ENCODE measurements at regions not wholly inside any gene's neighbourhood (a gene's known extent, or its start where the extent isn't known, plus 50 kb on each side); places are given as distances from the start of the nearest gene placed in this dataset.
A peak's percentile ranks its signal among the peaks of the same experiment; 100 is the strongest.

- no peak for DNase-seq
Measured at GRCh38 chr3:180188512-180189309, 152.0 kb upstream of the PEX5L start.

- DNase-seq: no peak
Measured at GRCh38 chr3:180189310-180189648, 152.5 kb upstream of the PEX5L start.

GRCh38 chr3:180196658-180197057 is 159.9 kb upstream of the PEX5L start:
- no peak for DNase-seq

- no peak for DNase-seq
Measured at GRCh38 chr3:180199417-180199995, 162.8 kb upstream of the PEX5L start.

GRCh38 chr3:180215866-180216265 is 179.1 kb upstream of the PEX5L start:
- no peak for DNase-seq

- DNase-seq: no peak
Measured at GRCh38 chr3:180223268-180223667, 186.5 kb upstream of the PEX5L start.

- DNase-seq: no peak
Measured at GRCh38 chr3:180229113-180229512, 192.4 kb upstream of the PEX5L start.

- no peak for DNase-seq
Measured at GRCh38 chr3:180239939-180240338, 203.2 kb upstream of the PEX5L start.

- DNase-seq: peak in 1 of 2 donors; percentile 7
Measured at GRCh38 chr3:180246688-180247195, 210.0 kb upstream of the PEX5L start.

GRCh38 chr3:180250172-180250571 is 213.4 kb upstream of the PEX5L start:
- DNase-seq: no peak

- no peak for DNase-seq
Measured at GRCh38 chr3:180252683-180253082, 215.9 kb upstream of the PEX5L start.

- DNase-seq: no peak
Measured at GRCh38 chr3:180253283-180253682, 216.5 kb upstream of the PEX5L start.

GRCh38 chr3:180264479-180264878 is 227.7 kb upstream of the PEX5L start:
- DNase-seq: no peak

- DNase-seq: no peak
Measured at GRCh38 chr3:180265551-180265950, 228.8 kb upstream of the PEX5L start.

- DNase-seq: no peak
Measured at GRCh38 chr3:180267202-180267843, 230.6 kb upstream of the PEX5L start.

GRCh38 chr3:180274536-180274935 is 237.8 kb upstream of the PEX5L start:
- no peak for DNase-seq

GRCh38 chr3:180275176-180275575 is 238.4 kb upstream of the PEX5L start:
- no peak for DNase-seq

- DNase-seq: no peak
Measured at GRCh38 chr3:180277041-180277440, 240.3 kb upstream of the PEX5L start.

GRCh38 chr3:180278583-180279188 is 241.9 kb upstream of the PEX5L start:
- peak in 1 of 2 donors; percentile 7 for DNase-seq

GRCh38 chr3:180280555-180280954 is 243.8 kb upstream of the PEX5L start:
- DNase-seq: no peak

GRCh38 chr3:180282386-180282785 is 245.6 kb upstream of the PEX5L start:
- no peak for DNase-seq

GRCh38 chr3:180283251-180283650 is 246.5 kb upstream of the PEX5L start:
- no peak for DNase-seq

- DNase-seq: no peak
Measured at GRCh38 chr3:180284331-180285110, 247.8 kb upstream of the PEX5L start.

All from inflammatory macrophage treated with lipopolysaccharide for 1 hour (primary cell).